ENCODE measurements at regions not wholly inside any gene's neighbourhood (a gene's known extent, or its start where the extent isn't known, plus 50 kb on each side); places are given as distances from the start of the nearest gene placed in this dataset.
A peak's percentile ranks its signal among the peaks of the same experiment; 100 is the strongest.

DNA sequence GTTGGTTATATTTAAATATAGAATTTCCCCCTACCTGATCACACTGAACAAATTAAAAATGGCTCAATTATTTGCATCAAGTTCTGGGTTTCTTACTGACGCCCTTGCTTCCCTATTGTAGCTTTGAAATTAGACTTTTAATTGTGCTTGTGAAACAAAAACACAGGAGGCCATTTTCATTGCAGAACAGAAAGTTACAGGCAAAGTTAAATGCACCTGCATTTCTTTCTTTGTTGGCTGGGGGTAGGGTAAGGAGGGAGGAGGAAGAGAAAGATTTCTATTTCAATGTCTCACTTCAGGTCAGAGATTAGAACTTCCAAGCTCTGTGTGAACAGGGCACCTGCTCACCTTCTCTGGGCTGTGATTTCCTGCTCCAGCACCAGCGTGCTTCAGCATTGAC, 199.6 kb downstream of the BCL11A start:
- Histone ChIP-seq H3K4me3 (no peak overlapping the region), H3K27me3 (no peaks in the 10 kb centered on the region), H3K4me1 (peaks cover 0 to 6% (median 0%) of the 10 kb centered on the region in 9 donors), H3K27ac (no peak overlapping the region), H3K9me3 (no peaks in the 10 kb centered on the region), H3K36me3 (no peaks in the 10 kb centered on the region)
- WGBS, 2 donors = 74 to 75% methylated on average over 2 of the region's 2 CpGs
- intact Hi-C loops (cut with DNase I) = no loop called here
- ATAC-seq (no peak), DNase-seq (no peak)
- no peak for TF ChIP-seq CTCF (IDR thresholded peaks at IDR 0.05)

- Histone ChIP-seq H3K36me3 (no peaks in the 10 kb centered on the region), H3K4me3 (no peak overlapping the region), H3K27me3 (no peaks in the 10 kb centered on the region), H3K9me3 (no peaks in the 10 kb centered on the region), H3K4me1 (peaks cover 0 to 6% (median 0%) of the 10 kb centered on the region in 9 donors), H3K27ac (no peak overlapping the region)
- ATAC-seq (no peak), DNase-seq (no peak)
- no peak for TF ChIP-seq CTCF (IDR thresholded peaks at IDR 0.05)
- intact Hi-C loops (cut with DNase I) = no loop called here
- WGBS, 2 donors = 59 to 69% methylated on average over 10 of the region's 10 CpGs
These were observed 200.1 kb downstream of the BCL11A start for GRCh38 chr2:60353406-60353800.

GRCh38 chr2:60352491-60353405, 200.7 kb downstream of the BCL11A start:
- ATAC-seq (no peak), DNase-seq (no peak)
- Histone ChIP-seq H3K27ac (no peak overlapping the region), H3K4me3 (no peak overlapping the region), H3K9me3 (no peaks in the 10 kb centered on the region), H3K36me3 (no peaks in the 10 kb centered on the region), H3K4me1 (peaks cover 0 to 6% (median 0%) of the 10 kb centered on the region in 9 donors), H3K27me3 (no peaks in the 10 kb centered on the region)
- whole genome bisulfite sequencing, 2 donors = 82 to 87% methylated on average over 20 of the region's 20 CpGs
- intact Hi-C loops (cut with DNase I) = no loop called here
- no peak for TF ChIP-seq CTCF (IDR thresholded peaks at IDR 0.05)

DNA sequence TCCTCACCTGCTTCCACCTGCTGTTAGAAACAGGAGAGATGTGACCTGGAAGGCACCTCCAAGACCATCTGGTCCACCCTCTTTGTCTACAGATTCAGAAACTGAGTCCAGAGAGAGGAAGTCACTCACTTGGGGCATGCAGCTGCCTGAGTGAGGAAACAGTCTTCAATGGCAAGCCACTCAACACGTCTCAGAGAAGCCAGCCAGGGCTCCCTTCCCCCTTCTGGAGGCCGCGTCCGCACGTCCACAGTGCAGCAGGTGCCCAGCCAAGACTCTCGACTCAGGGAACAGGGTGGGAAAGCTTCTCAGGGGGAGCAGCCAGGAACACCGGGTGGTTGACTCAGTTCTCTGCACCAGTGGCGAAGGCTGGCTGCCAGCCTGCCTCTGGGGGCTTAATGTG, 201.7 kb downstream of the BCL11A start:
- Histone ChIP-seq H3K27me3 (no peaks in the 10 kb centered on the region), H3K36me3 (no peaks in the 10 kb centered on the region), H3K27ac (no peak overlapping the region), H3K4me3 (no peak overlapping the region), H3K9me3 (no peaks in the 10 kb centered on the region), H3K4me1 (peaks cover 0 to 6% (median 0%) of the 10 kb centered on the region in 9 donors)
- ATAC-seq (peak in 1 of 8 donors; percentile 47), DNase-seq (no peak)
- TF ChIP-seq CTCF (IDR thresholded peaks at IDR 0.05) = no peak
- 70 to 72% methylated on average over 8 of the region's 8 CpGs for WGBS, 2 donors
- intact Hi-C loops (cut with DNase I) = no loop called here

Measured in heart right ventricle (tissue), 16 donors.